ENCODE measurements at regions not wholly inside any gene's neighbourhood (a gene's known extent, or its start where the extent isn't known, plus 50 kb on each side); places are given as distances from the start of the nearest gene placed in this dataset.

DNA sequence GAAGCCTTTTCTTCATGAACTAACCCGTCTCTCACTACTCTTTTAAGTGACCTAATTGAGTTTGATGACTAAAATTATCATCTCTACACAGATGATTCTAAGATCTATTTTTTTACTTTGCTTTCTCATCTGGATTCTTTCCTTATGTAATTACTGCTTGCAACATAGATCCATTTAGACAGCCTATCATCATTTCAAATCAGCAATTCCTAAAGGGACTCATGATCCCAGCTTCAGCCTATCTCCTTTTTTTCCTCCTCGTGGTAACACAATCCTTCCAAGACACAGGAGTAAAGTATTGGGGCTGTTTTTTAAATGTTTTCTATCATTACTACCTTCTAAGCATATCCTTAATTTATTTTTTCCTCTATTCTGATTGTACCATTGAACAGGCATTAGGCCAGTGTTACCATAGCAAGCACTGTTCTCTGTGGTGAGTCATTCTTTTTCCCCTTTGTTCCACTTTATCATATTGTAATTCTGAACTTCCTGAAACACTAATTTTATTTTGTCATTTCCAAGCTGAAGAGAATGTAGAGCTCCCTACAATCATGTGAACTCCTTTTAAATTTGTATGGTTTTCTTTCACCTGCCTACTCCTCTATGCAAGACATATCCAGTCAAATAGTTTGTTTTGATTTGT is 190.4 kb upstream of the FAR2 start:
- no peak for ATAC-seq (ENCODE audit: low read depth in 2 of 2)

DNA sequence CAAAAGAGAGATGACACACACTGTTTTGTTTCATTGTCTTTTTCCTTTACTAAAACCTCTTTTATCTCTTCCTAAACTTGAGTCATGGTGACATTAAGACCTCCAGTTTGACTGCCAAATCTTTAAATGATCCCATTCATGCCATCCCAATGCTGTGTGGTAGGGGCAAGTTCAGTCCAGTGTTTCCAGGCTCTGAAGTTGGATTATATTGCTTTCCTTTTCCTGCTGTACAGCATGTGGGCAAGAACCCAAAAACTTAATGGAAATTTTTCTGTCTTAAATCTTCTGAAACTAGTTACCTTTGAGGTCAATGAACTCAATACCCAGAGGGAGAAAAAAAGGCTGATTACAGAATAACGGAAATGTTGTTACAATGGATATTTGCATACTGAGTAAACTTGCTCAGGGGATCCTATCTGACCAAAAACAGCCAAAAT is 187.1 kb upstream of the FAR2 start:
- DNase-seq (no peak), ATAC-seq (ENCODE audit: low read depth in 2 of 2) (no peak)
- Histone ChIP-seq H3K27ac (ENCODE audit: insufficient read depth, low read length, poor library complexity, severe bottlenecking) (no peak overlapping the region), H3K27me3 (ENCODE audit: control insufficient read depth, insufficient read depth, low read length) (no peaks in the 10 kb centered on the region), H3K36me3 (ENCODE audit: control insufficient read depth, insufficient read depth, low read length) (no peaks in the 10 kb centered on the region), H3K4me1 (ENCODE audit: control insufficient read depth, insufficient read depth, low read length, poor library complexity, severe bottlenecking) (no peaks in the 10 kb centered on the region), H3K4me3 (ENCODE audit: low read depth, low read length) (no peak overlapping the region), H3K9me3 (ENCODE audit: control insufficient read depth in 2 of 2, low read length in 2 of 2) (no peaks in the 10 kb centered on the region)
- no peak overlapping the region for H3K27ac Mint-ChIP-seq
- H3K9me3 Mint-ChIP-seq: peaks cover 0 to 2% (median 0%) of the 10 kb centered on the region in 7 donors
- no peaks in the 10 kb centered on the region for H3K36me3 Mint-ChIP-seq
- H3K27me3 Mint-ChIP-seq: peaks cover 27% of the 10 kb centered on the region
- H3K4me3 Mint-ChIP-seq: no peak overlapping the region
- H3K4me1 Mint-ChIP-seq: no peaks in the 10 kb centered on the region

More for the DNA sequence above, 190.4 kb upstream of the FAR2 start:
- Mint-ChIP-seq H3K36me3 (no peaks in the 10 kb centered on the region), H3K4me3 (no peak overlapping the region), H3K27me3 (peaks cover 34% of the 10 kb centered on the region), H3K27ac (no peak overlapping the region), H3K4me1 (no peaks in the 10 kb centered on the region), H3K9me3 (peaks cover 0 to 2% (median 0%) of the 10 kb centered on the region in 7 donors)
- DNase-seq: no peak
- Histone ChIP-seq H3K4me1 (ENCODE audit: control insufficient read depth, insufficient read depth, low read length, poor library complexity, severe bottlenecking) (no peaks in the 10 kb centered on the region), H3K27me3 (ENCODE audit: control insufficient read depth, insufficient read depth, low read length) (no peaks in the 10 kb centered on the region), H3K36me3 (ENCODE audit: control insufficient read depth, insufficient read depth, low read length) (no peaks in the 10 kb centered on the region), H3K9me3 (ENCODE audit: control insufficient read depth in 2 of 2, low read length in 2 of 2) (no peaks in the 10 kb centered on the region), H3K27ac (ENCODE audit: insufficient read depth, low read length, poor library complexity, severe bottlenecking) (no peak overlapping the region), H3K4me3 (ENCODE audit: low read depth, low read length) (no peak overlapping the region)

DNA sequence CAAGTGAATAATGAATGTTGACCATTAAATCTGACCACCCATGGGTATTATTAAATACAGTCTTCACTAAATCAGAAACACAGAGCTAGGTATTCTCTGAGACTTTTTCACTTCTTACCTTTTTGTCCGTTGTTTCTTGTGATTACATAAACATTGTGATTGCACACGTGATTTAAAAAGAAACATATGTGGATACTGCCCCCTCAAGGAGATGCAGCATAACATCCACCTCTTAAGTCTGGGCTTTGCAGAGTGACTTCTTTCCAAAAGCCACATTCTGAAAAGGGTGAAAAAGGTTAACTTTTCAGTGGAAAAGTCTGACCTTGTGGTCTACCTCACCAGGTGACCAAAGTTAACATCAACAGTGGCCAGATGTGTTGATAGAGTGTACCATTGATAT is 185.5 kb upstream of the FAR2 start:
- no peaks in the 10 kb centered on the region for H3K27me3 ChIP-seq (ENCODE audit: control insufficient read depth, insufficient read depth, low read length)
- H3K4me1 ChIP-seq (ENCODE audit: control insufficient read depth, insufficient read depth, low read length, poor library complexity, severe bottlenecking): no peaks in the 10 kb centered on the region
- H3K27ac Mint-ChIP-seq: no peak overlapping the region
- H3K4me3 Mint-ChIP-seq: no peak overlapping the region
- H3K36me3 Mint-ChIP-seq: no peaks in the 10 kb centered on the region
- peaks cover 27% of the 10 kb centered on the region for H3K27me3 Mint-ChIP-seq
- peaks cover 0 to 2% (median 0%) of the 10 kb centered on the region in 7 donors for H3K9me3 Mint-ChIP-seq
- H3K4me1 Mint-ChIP-seq: no peaks in the 10 kb centered on the region
- ATAC-seq (ENCODE audit: low read depth in 2 of 2) (no peak), DNase-seq (peak in 1 of 3 donors; percentile 2)
- H3K4me3 ChIP-seq (ENCODE audit: low read depth, low read length): no peak overlapping the region
- H3K27ac ChIP-seq (ENCODE audit: insufficient read depth, low read length, poor library complexity, severe bottlenecking): no peak overlapping the region
- H3K36me3 ChIP-seq (ENCODE audit: control insufficient read depth, insufficient read depth, low read length): no peaks in the 10 kb centered on the region
- H3K9me3 ChIP-seq (ENCODE audit: control insufficient read depth in 2 of 2, low read length in 2 of 2): no peaks in the 10 kb centered on the region

DNA sequence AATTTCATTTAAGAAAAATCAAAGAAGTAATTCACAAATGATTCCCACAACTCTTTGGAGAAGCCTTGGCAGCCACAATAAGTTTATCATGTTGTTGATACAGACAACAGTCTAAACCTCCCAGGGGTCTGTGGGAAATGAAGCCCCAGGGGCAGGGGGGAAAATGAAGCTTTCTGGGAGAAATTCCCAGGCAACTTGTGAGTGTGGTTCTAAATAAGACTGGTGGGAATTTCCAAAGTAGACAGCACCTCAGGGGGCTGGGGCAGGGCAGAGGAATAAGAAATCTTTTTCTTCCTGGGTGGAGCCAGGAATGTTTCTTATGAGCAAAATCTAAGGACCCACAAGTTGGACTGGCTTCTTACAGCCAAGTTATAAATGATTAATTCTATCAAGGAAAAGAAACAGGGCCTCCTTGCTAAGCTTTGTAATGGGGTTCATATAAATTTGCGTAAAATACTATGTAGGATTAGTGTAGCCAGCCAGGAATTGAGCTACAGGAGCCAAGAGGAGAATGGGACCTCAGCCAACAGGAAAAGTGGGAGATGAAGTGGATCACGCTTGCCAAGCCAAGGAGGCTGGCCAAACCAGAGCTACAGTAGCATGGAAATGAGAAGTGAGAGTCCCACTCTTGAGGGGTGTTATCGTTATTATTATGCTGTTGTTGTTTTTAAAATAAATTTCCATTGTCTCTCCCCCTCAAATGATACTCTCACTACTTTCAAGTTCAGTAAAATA is 182.9 kb upstream of the FAR2 start:
- H3K4me1 ChIP-seq (ENCODE audit: control insufficient read depth, insufficient read depth, low read length, poor library complexity, severe bottlenecking): no peaks in the 10 kb centered on the region
- no peaks in the 10 kb centered on the region for H3K36me3 ChIP-seq (ENCODE audit: control insufficient read depth, insufficient read depth, low read length)
- Mint-ChIP-seq H3K27me3 (peaks cover 18% of the 10 kb centered on the region), H3K4me1 (no peaks in the 10 kb centered on the region), H3K27ac (no peak overlapping the region), H3K4me3 (no peak overlapping the region), H3K9me3 (peaks cover 0 to 2% (median 0%) of the 10 kb centered on the region in 7 donors), H3K36me3 (no peaks in the 10 kb centered on the region)
- H3K27ac ChIP-seq (ENCODE audit: insufficient read depth, low read length, poor library complexity, severe bottlenecking): no peak overlapping the region
- H3K27me3 ChIP-seq (ENCODE audit: control insufficient read depth, insufficient read depth, low read length): no peaks in the 10 kb centered on the region
- no peaks in the 10 kb centered on the region for H3K9me3 ChIP-seq (ENCODE audit: control insufficient read depth in 2 of 2, low read length in 2 of 2)
- ATAC-seq (ENCODE audit: low read depth in 2 of 2) (no peak), DNase-seq (no peak)
- no peak overlapping the region for H3K4me3 ChIP-seq (ENCODE audit: low read depth, low read length)

DNA sequence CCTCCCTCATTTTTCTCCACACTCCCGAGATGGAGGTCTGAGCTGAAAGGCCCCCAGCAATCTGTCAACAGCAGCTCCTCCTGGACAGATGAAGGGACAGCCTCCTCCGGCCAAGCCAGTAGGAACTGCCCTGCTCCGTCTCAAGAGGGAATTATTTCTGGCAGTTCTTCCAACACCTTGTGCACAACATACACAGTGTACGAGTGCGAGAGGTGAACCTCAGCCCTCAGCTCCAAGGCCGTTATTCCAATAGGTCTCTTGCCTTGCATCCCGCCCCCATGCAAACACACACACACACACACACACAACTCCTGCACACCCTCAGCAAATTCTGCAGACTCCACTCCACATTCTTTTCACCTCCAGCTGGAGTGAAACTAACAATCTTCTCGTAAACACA is 181.7 kb upstream of the FAR2 start:
- Mint-ChIP-seq H3K4me3 (no peak overlapping the region), H3K4me1 (no peaks in the 10 kb centered on the region), H3K27ac (no peak overlapping the region), H3K36me3 (no peaks in the 10 kb centered on the region), H3K9me3 (peaks cover 0 to 2% (median 0%) of the 10 kb centered on the region in 7 donors), H3K27me3 (peaks cover 14% of the 10 kb centered on the region)
- Histone ChIP-seq H3K27me3 (ENCODE audit: control insufficient read depth, insufficient read depth, low read length) (no peaks in the 10 kb centered on the region), H3K36me3 (ENCODE audit: control insufficient read depth, insufficient read depth, low read length) (no peaks in the 10 kb centered on the region), H3K9me3 (ENCODE audit: control insufficient read depth in 2 of 2, low read length in 2 of 2) (no peaks in the 10 kb centered on the region), H3K4me1 (ENCODE audit: control insufficient read depth, insufficient read depth, low read length, poor library complexity, severe bottlenecking) (no peaks in the 10 kb centered on the region), H3K27ac (ENCODE audit: insufficient read depth, low read length, poor library complexity, severe bottlenecking) (no peak overlapping the region), H3K4me3 (ENCODE audit: low read depth, low read length) (no peak overlapping the region)
- DNase-seq: no peak
- no peak for ATAC-seq (ENCODE audit: low read depth in 2 of 2)

DNA sequence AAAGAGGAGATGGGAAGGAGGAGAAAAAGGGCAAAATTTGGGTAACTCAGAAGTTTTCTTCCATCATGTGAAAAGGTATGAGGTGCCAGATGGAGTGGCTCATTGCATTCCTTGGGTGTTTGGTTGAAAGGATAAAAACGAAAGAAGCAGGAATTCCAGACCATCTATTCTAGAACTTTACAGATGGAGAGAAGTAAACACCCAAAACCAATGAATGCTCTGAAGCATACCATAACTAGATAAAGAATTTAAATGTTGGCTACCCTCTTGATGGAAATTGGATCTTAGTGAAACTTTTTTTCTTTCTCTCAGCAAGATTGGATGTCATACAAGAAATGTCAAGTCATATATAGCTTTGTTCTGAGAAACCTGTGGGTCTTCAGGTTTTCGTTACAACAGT is 175.6 kb upstream of the FAR2 start:
- peaks cover 21% of the 10 kb centered on the region for H3K27me3 Mint-ChIP-seq
- H3K27ac Mint-ChIP-seq: no peak overlapping the region
- Histone ChIP-seq H3K36me3 (ENCODE audit: control insufficient read depth, insufficient read depth, low read length) (no peaks in the 10 kb centered on the region), H3K4me3 (ENCODE audit: low read depth, low read length) (no peak overlapping the region), H3K4me1 (ENCODE audit: control insufficient read depth, insufficient read depth, low read length, poor library complexity, severe bottlenecking) (no peaks in the 10 kb centered on the region), H3K27ac (ENCODE audit: insufficient read depth, low read length, poor library complexity, severe bottlenecking) (no peak overlapping the region), H3K27me3 (ENCODE audit: control insufficient read depth, insufficient read depth, low read length) (no peaks in the 10 kb centered on the region), H3K9me3 (ENCODE audit: control insufficient read depth in 2 of 2, low read length in 2 of 2) (no peaks in the 10 kb centered on the region)
- H3K9me3 Mint-ChIP-seq: peaks cover 0 to 7% (median 0%) of the 10 kb centered on the region in 7 donors
- H3K36me3 Mint-ChIP-seq: no peaks in the 10 kb centered on the region
- no peak overlapping the region for H3K4me3 Mint-ChIP-seq
- H3K4me1 Mint-ChIP-seq: no peaks in the 10 kb centered on the region
- no peak for DNase-seq
- no peak for ATAC-seq (ENCODE audit: low read depth in 2 of 2)

DNA sequence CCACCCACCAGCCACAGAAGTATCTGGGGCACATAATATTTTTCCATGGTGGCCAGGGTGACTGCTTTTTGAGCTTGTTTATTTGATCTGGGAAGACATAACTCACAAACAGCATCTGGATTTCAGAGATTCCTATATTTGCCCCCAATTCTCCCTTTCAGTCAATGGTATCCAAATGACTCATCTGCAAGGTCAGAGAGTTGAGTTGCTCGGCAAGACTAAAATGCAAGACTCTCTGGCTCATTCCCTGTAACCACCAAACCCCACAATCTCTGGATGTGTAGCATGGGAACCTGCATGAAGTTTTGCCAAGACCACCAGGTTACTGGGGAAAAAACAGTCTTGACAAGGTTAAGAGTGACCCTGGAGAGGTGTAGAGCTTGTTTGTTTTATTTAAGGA is 174.9 kb upstream of the FAR2 start:
- peaks cover 23% of the 10 kb centered on the region for H3K27me3 Mint-ChIP-seq
- H3K4me3 Mint-ChIP-seq: no peak overlapping the region
- Histone ChIP-seq H3K4me1 (ENCODE audit: control insufficient read depth, insufficient read depth, low read length, poor library complexity, severe bottlenecking) (no peaks in the 10 kb centered on the region), H3K4me3 (ENCODE audit: low read depth, low read length) (no peak overlapping the region), H3K36me3 (ENCODE audit: control insufficient read depth, insufficient read depth, low read length) (no peaks in the 10 kb centered on the region), H3K27me3 (ENCODE audit: control insufficient read depth, insufficient read depth, low read length) (no peaks in the 10 kb centered on the region), H3K9me3 (ENCODE audit: control insufficient read depth in 2 of 2, low read length in 2 of 2) (no peaks in the 10 kb centered on the region), H3K27ac (ENCODE audit: insufficient read depth, low read length, poor library complexity, severe bottlenecking) (no peak overlapping the region)
- H3K9me3 Mint-ChIP-seq: peaks cover 0 to 7% (median 1%) of the 10 kb centered on the region in 7 donors
- no peaks in the 10 kb centered on the region for H3K4me1 Mint-ChIP-seq
- H3K36me3 Mint-ChIP-seq: no peaks in the 10 kb centered on the region
- ATAC-seq (ENCODE audit: low read depth in 2 of 2): no peak
- H3K27ac Mint-ChIP-seq: no peak overlapping the region
- no peak for DNase-seq

DNA sequence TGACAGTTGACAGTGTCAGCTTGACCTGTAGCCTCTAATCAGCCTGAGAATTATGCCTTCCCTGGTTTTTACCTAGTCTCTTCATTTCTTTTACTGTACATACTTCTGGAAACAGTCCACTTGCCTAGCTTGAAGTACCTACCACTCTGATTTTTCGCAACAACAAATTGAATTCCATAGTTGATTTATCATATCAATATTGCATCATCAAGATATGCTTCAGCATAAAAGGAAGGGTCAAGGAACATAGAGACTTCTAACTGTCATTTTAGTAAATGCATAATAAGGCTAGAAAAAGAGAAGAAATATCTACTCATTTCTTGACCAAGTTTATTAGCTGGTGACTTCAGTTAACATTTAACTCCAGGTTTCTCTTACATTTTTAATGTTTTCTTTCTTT is 174.2 kb upstream of the FAR2 start:
- Histone ChIP-seq H3K4me3 (ENCODE audit: low read depth, low read length) (no peak overlapping the region), H3K9me3 (ENCODE audit: control insufficient read depth in 2 of 2, low read length in 2 of 2) (no peaks in the 10 kb centered on the region), H3K36me3 (ENCODE audit: control insufficient read depth, insufficient read depth, low read length) (no peaks in the 10 kb centered on the region), H3K27me3 (ENCODE audit: control insufficient read depth, insufficient read depth, low read length) (no peaks in the 10 kb centered on the region), H3K4me1 (ENCODE audit: control insufficient read depth, insufficient read depth, low read length, poor library complexity, severe bottlenecking) (no peaks in the 10 kb centered on the region), H3K27ac (ENCODE audit: insufficient read depth, low read length, poor library complexity, severe bottlenecking) (no peak overlapping the region)
- Mint-ChIP-seq H3K27ac (no peak overlapping the region), H3K4me3 (no peak overlapping the region), H3K4me1 (no peaks in the 10 kb centered on the region), H3K9me3 (peaks cover 0 to 7% (median 1%) of the 10 kb centered on the region in 7 donors), H3K36me3 (no peaks in the 10 kb centered on the region), H3K27me3 (peaks cover 23% of the 10 kb centered on the region)
- ATAC-seq (ENCODE audit: low read depth in 2 of 2) (no peak), DNase-seq (no peak)

Data from CD4-positive, CD25-positive, alpha-beta regulatory T cell (primary cell).